DMS53 treated with DMSO at 0.1 percent for 48 hours (cell line): ENCODE measurements at regions not wholly inside any gene's neighbourhood (a gene's known extent, or its start where the extent isn't known, plus 50 kb on each side); places are given as distances from the start of the nearest gene placed in this dataset.

Experiments used
- DNase-seq: peaks from one replicate; lab custom pipeline; 2025; ENCODE audit not compliant: unreplicated experiment; lab: John Stamatoyannopoulos, UW

- no peak for DNase-seq
Measured at GRCh38 chr13:97561182-97561581, 127.2 kb downstream of the RAP2A start.

GRCh38 chr13:97562962-97563361, 129.0 kb downstream of the RAP2A start:
- no peak for DNase-seq

GRCh38 chr13:97564956-97565355, 131.0 kb downstream of the RAP2A start:
- DNase-seq = no peak

GRCh38 chr13:97565906-97566305, 131.9 kb downstream of the RAP2A start:
- DNase-seq = no peak

GRCh38 chr13:97566907-97567306, 132.9 kb downstream of the RAP2A start:
- DNase-seq = no peak

- DNase-seq = no peak
Measured at GRCh38 chr13:97567510-97568243, 133.7 kb downstream of the RAP2A start.

DNA sequence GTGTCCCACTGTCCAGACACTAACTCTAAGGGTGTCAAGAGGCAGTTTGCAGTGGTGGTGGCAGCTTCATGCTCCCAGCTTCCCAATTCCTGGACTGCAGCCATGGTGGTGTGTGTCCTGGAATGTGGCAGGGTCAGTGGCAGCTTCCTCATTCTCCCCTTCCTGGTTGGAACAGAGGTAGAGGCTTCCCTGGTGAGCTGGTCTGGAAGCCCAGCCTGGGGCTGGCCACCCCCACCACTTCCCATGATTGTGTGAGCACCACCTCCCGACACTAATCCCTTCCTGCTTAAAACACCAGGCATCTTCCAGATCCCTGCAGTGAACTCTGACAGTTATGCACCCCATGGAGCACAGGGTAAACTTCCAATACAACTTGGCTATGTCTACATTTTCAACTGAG, 134.9 kb downstream of the RAP2A start:
- no peak for DNase-seq

DNA sequence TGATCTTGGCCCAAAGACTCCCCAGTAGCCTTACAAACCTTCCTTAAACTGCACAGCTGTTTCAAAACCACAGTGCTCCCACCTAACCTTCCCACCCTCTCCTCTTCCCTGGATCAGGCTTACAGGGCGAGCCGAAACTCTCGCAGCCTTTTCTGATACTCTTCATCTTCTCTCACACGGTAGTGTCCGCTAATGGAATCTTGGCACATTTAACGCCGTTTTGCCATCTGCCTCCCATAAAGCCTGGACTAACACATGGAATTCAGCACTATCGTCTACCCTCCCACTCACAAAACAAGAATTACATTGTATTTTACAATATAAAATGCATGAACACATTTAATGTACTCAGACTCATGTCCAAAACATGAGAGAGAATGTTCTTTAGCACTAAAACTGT, 135.9 kb downstream of the RAP2A start:
- no peak for DNase-seq

- no peak for DNase-seq
Measured at GRCh38 chr13:97570442-97570841, 136.5 kb downstream of the RAP2A start.

- DNase-seq = no peak
Measured at GRCh38 chr13:97573011-97573410, 139.0 kb downstream of the RAP2A start.

GRCh38 chr13:97574926-97575325, 141.0 kb downstream of the RAP2A start:
- no peak for DNase-seq

GRCh38 chr13:97577026-97577425, 143.1 kb downstream of the RAP2A start:
- DNase-seq = no peak

GRCh38 chr13:97582170-97582569, 148.2 kb downstream of the RAP2A start:
- no peak for DNase-seq

DNA sequence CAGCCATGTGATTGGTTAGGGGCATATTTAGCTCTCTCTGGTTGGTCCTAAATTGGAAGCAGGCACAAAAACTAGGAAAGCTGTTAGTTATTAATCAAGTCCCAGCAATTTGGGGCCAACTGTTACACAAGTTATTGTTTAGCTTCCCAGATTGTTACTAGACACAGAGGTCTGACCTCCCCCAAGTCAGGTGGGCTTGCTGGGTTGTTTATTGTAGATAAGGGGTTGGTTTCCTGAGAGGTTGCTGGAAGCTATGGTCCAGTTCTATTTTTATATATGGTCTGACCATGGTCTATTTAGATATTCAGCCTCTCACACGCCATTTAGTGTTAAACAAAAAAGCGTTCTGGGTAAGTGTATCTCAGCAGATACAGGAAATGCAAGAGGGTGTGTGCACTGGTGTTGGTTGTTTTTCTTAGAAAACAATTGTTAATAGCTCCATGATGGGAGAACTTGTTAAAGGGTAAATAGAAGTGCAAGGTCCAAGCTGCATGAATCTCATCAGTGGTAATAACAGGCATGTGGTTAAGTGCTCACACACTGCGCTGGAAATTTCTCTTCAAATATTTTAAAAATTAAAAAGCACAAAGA, 150.0 kb downstream of the RAP2A start:
- DNase-seq = no peak

DNA sequence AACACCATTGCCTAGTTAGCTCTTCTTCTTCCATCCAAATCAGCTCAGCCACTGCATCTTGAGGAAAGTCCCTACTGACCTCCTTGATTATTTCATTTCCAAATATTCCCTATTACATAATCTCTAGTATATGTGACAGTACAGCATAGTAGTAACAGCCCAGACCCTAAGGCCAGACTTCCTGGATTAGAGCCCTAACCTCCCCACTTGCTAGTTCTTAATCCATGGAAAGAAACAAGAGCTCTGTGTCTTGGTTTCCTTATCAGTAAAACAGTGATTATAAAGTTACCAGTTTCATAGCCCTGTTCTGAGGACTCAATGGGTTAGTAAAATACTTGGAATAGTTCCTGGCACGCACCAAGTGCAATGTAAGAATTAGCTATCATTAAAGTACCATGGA, 153.0 kb downstream of the RAP2A start:
- DNase-seq = no peak

DNA sequence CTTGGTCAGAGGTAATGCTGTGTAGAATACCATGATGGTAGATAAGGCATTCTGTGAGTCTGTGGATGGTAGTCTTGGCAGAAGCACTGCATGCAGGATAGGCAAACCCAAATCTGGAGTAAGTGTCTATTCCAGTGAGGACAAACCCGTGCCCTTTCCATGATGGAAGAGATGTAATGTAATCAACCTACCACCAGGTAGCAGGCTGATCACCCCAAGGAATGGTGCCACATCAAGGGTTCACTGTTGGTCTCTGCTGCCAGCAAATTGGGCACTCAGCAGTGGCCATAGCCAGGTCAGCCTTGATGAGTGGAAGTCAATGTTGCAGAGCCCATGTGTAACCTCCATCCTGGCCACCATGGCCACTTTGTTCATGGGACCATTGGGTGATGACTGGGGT, 155.0 kb downstream of the RAP2A start:
- DNase-seq = no peak

DNA sequence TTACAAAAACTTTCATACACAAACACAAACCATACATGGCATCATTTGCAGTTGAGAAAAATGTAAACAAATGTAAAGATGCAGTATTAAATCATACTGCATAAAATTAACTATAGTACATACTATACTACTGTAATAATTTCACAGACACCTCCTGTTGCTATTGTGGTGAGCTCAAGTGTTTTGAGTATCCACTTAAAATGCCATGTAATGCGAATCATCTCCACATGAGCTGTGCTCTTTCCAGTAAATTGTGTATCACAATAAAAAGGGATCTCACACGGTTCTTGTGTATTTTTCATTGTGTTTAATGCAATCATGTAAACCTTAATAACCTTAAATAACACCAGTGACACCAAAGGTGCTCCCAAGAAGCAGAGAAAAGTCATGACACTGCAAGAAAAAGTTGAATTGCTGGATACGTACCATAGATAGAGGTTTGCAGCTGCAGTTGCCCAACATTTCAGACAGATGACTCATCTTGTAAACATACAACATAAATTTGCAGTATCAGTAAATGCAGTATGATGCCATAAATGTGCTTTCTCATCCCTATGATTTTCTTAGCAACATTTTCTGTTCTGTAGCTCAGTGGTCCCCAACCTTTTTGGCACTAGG, 166.6 kb downstream of the RAP2A start:
- peak; percentile 69 for DNase-seq

- no peak for DNase-seq
Measured at GRCh38 chr13:97615266-97615665, 181.3 kb downstream of the RAP2A start.

GRCh38 chr13:97616385-97616784, 182.4 kb downstream of the RAP2A start:
- no peak for DNase-seq

GRCh38 chr13:97621025-97621424, 187.1 kb downstream of the RAP2A start:
- no peak for DNase-seq

GRCh38 chr13:97621631-97622030, 187.7 kb downstream of the RAP2A start:
- DNase-seq = no peak

DNA sequence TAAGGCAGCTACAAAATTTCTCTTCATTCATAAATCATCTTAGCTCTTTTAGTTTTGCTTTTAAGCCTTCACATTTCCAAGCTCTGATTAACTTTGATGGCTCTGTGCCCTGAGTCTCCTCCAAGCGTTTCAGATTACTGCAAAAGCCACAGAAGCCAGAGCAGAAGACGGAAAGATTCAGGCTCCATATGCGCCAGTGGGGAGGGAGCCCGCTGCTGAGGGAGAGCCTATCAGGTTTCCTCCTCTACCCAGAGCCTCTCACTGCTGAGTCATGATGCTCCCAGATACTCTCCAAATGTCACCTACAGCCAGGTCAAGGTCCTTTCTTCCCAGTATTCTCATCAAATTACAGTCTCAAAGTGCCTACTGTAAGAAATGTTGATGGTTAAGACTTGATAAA, 193.6 kb downstream of the RAP2A start:
- peak; percentile 20 for DNase-seq
